Transverse colon (tissue), 4 donors: ENCODE measurements at regions not wholly inside any gene's neighbourhood (a gene's known extent, or its start where the extent isn't known, plus 50 kb on each side); places are given as distances from the start of the nearest gene placed in this dataset.

ENCODE experiments used
- DNase-seq: peaks from one replicate; pipeline ENCODE4 v3.0.0-alpha.2; 2019
- H3K27ac ChIP-seq, 4 donors: fragments of 200-600 bp; sonication (generic); 2 replicates each; pipeline ENCODE4 v1.5.1; 2016 to 2018; ENCODE audit warnings: inconsistent platforms in 4 of 4
- H3K27me3 ChIP-seq: fragments of 200-600 bp; sonication (generic); 2 replicates; pipeline ENCODE4 v1.5.1; 2017; ENCODE audit warnings: inconsistent platforms
- H3K36me3 ChIP-seq, 4 donors: fragments of 200-600 bp; sonication (generic); 2 replicates each; pipeline ENCODE4 v1.5.1; 2017 to 2019; ENCODE audit warnings: inconsistent platforms in 4 of 4
- H3K4me1 ChIP-seq, 4 donors: fragments of 200-600 bp; sonication (generic); 2 replicates each; pipeline ENCODE4 v1.5.1; 2017 to 2020; ENCODE audit warnings: inconsistent platforms in 4 of 4
- H3K4me3 ChIP-seq, 4 donors: fragments of 200-600 bp; sonication (generic); 1 replicate in 1 of 4; 2 replicates in 3 of 4; pipeline versions ENCODE4 v1.5.1 to v1.6.1; 2017 to 2019; ENCODE audit warnings: inconsistent platforms in 4 of 4
- H3K9me3 ChIP-seq, 2 donors: fragments of 200-600 bp; sonication (generic); 2 replicates each; pipeline ENCODE4 v1.5.1; 2017 to 2019; ENCODE audit warnings: inconsistent platforms in 2 of 2
- EP300 ChIP-seq: sonication (generic); formaldehyde crosslinking; IDR thresholded peaks from one replicate; pipeline ENCODE4 v1.6.1; 2017; ENCODE audit warnings: antibody characterized with exemption, low read depth
- POLR2A ChIP-seq: fragments of 450-650 bp; IDR thresholded peaks from one replicate; pipeline ENCODE4 v1.6.1; 2016; ENCODE audit warnings: antibody characterized with exemption, mild to moderate bottlenecking, moderate library complexity
- POLR2AphosphoS5 ChIP-seq, 3 donors: sonication (generic); formaldehyde crosslinking; IDR thresholded peaks; one replicate each; pipeline ENCODE4 v1.6.1; 2016; ENCODE audit warnings: antibody characterized with exemption in 3 of 3
- WGBS, 2 donors: methylation state at CpG; one replicate each; pipeline ENCODE4 v1.1.5; 2018; ENCODE audit warnings: low coverage in 1 of 2; 5-methylcytosine and 5-hydroxymethylcytosine counted together
- in situ Hi-C, 4 donors: fragments of 200-750 bp; cut with MboI; loops; one replicate each; pipeline versions ENCODE4 v1.15.0 to v1.15.1; 2017; ENCODE audit warnings: low sequenced_read_pairs in 3 of 4, low pct_ligation_motif_present in 1 of 4, low pct_unique_long_range_greater_than_20kb in 1 of 4
- intact Hi-C: fragments of 100-400 bp; cut with DNase I; formaldehyde crosslinking; loops from one replicate; pipeline ENCODE4 v1.15.1; 2023; ENCODE audit warnings: low total_unique reads
- TF ChIP-seq, protein P1 (sequence below), 5 experiments: fragments of 200-600 bp in 3 of 5; fragments of 450-650 bp in 2 of 5; sonication (generic) in 3 of 5; IDR thresholded peaks; 1 replicate in 2 of 5; 2 replicates in 3 of 5; pipeline ENCODE4 v1.5.1; 2016 to 2017; ENCODE audit warnings: antibody characterized with exemption in 5 of 5, inconsistent platforms in 3 of 5, mild to moderate bottlenecking in 2 of 5, moderate library complexity in 1 of 5

DNA sequence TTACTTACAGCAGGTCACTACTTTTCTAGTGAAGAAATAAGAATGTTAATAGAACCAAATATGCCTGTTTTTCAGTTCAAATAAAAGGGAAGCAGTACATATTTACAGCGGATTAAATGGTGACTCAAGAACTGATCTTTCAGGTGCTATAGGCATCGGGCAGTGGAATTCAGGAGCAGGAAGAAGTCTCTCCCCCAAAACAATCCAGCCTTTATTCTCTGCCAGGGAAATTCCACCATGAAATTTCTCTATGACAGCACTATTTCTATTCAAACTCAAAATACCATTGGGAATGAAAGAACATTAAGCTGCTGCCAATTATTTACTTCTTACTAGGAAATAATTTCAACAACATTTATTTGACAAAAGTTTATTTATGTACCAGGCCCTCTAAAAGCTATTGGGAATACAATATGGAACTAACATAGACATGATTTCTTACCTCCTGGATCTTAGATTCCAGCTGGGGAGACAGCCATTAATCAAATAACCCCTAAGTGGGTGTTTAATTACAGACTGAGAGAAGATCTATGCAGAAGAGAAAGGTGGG is 60.3 kb upstream of the KRR1 start:
- in situ Hi-C loops, result no loop called here
- 61 to 66% methylated on average over 2 of the region's 2 CpGs for WGBS, 2 donors
- intact Hi-C loops, result no loop called here

GRCh38 chr12:75571204-75571603 is 59.8 kb upstream of the KRR1 start:
- TF ChIP-seq POLR2AphosphoS5 (IDR thresholded peaks at IDR 0.05) (no peak), POLR2A (no peak), EP300 (no peak)
- TF ChIP-seq, protein P1, sequence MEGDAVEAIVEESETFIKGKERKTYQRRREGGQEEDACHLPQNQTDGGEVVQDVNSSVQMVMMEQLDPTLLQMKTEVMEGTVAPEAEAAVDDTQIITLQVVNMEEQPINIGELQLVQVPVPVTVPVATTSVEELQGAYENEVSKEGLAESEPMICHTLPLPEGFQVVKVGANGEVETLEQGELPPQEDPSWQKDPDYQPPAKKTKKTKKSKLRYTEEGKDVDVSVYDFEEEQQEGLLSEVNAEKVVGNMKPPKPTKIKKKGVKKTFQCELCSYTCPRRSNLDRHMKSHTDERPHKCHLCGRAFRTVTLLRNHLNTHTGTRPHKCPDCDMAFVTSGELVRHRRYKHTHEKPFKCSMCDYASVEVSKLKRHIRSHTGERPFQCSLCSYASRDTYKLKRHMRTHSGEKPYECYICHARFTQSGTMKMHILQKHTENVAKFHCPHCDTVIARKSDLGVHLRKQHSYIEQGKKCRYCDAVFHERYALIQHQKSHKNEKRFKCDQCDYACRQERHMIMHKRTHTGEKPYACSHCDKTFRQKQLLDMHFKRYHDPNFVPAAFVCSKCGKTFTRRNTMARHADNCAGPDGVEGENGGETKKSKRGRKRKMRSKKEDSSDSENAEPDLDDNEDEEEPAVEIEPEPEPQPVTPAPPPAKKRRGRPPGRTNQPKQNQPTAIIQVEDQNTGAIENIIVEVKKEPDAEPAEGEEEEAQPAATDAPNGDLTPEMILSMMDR (IDR thresholded peaks at IDR 0.05), result no peak
- Histone ChIP-seq H3K36me3 (no peaks in the 10 kb centered on the region), H3K9me3 (no peaks in the 10 kb centered on the region), H3K4me1 (no peaks in the 10 kb centered on the region), H3K27ac (no peak overlapping the region), H3K27me3 (no peaks in the 10 kb centered on the region), H3K4me3 (no peak overlapping the region)
- intact Hi-C loops (no loop called here), in situ Hi-C loops (no loop called here)
- WGBS, 2 donors, result 45 to 58% methylated on average over 3 of the region's 3 CpGs
- DNase-seq, result no peak

More for the DNA sequence above, 60.3 kb upstream of the KRR1 start:
- H3K27ac ChIP-seq, result no peak overlapping the region
- no peaks in the 10 kb centered on the region for H3K27me3 ChIP-seq
- no peak for DNase-seq
- no peaks in the 10 kb centered on the region for H3K36me3 ChIP-seq
- H3K4me1 ChIP-seq, result no peaks in the 10 kb centered on the region
- no peak overlapping the region for H3K4me3 ChIP-seq
- H3K9me3 ChIP-seq, result no peaks in the 10 kb centered on the region
- no peak for TF ChIP-seq POLR2AphosphoS5 (IDR thresholded peaks at IDR 0.05)
- TF ChIP-seq EP300, result no peak
- no peak for TF ChIP-seq POLR2A
- TF ChIP-seq, protein P1 (IDR thresholded peaks at IDR 0.05), result no peak

DNA sequence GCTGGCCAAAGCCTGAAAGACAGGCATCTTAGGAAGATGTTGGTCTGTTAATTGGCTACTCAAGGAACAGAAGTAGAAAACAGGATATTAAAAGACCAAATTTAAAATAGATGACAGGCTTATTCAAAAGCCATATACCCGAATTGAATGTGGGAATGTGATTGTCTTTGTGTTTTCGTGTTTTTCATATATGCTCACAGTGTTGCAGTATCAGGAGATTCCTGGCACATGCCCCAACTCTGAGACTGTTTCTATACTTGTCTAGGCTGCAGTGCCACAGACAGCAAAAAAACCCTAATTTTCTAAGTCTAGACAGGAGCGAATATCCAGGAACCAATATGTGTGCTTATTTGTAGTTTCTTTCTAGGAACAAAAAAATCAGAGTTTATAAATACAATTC is 57.4 kb upstream of the KRR1 start:
- Histone ChIP-seq H3K9me3 (no peaks in the 10 kb centered on the region), H3K27ac (no peak overlapping the region), H3K27me3 (no peaks in the 10 kb centered on the region), H3K4me1 (no peaks in the 10 kb centered on the region), H3K36me3 (no peaks in the 10 kb centered on the region), H3K4me3 (no peak overlapping the region)
- WGBS, 2 donors, result 73% methylated on average over 3 of the region's 3 CpGs
- no peak for DNase-seq
- in situ Hi-C loops, result no loop called here
- intact Hi-C loops, result no loop called here
- TF ChIP-seq POLR2A, result no peak
- TF ChIP-seq EP300, result no peak
- TF ChIP-seq, protein P1 (IDR thresholded peaks at IDR 0.05), result no peak
- no peak for TF ChIP-seq POLR2AphosphoS5 (IDR thresholded peaks at IDR 0.05)

- TF ChIP-seq, protein P1 (IDR thresholded peaks at IDR 0.05), result no peak
- TF ChIP-seq POLR2AphosphoS5 (IDR thresholded peaks at IDR 0.05), result no peak
- TF ChIP-seq POLR2A, result no peak
- no peak for TF ChIP-seq EP300
- Histone ChIP-seq H3K36me3 (no peaks in the 10 kb centered on the region), H3K4me1 (no peaks in the 10 kb centered on the region), H3K9me3 (no peaks in the 10 kb centered on the region), H3K27ac (no peak overlapping the region), H3K4me3 (no peak overlapping the region), H3K27me3 (no peaks in the 10 kb centered on the region)
- in situ Hi-C loops, result no loop called here
- WGBS, 2 donors, result 58 to 63% methylated on average over 3 to 4 of the region's 4 CpGs
- no peak for DNase-seq
- intact Hi-C loops, result no loop called here
These were observed 57.0 kb upstream of the KRR1 start for GRCh38 chr12:75568393-75568792.
